Natural killer cell (primary cell): ENCODE measurements at regions not wholly inside any gene's neighbourhood (a gene's known extent, or its start where the extent isn't known, plus 50 kb on each side); places are given as distances from the start of the nearest gene placed in this dataset.

Experiments used
- ATAC-seq, 3 donors: fragments of 150-1000 bp in 2 of 3; fragments of 200-7000 bp in 1 of 3; cut with Tn5 transposase; 1 replicate in 1 of 3; 2 replicates in 2 of 3; pipeline ENCODE4 v1.10.0; 2021; ENCODE audit warnings: mild to moderate bottlenecking in 2 of 3, moderate library complexity in 2 of 3
- DNase-seq, 2 donors: peaks; one replicate each; pipeline versions ENCODE4 v3.0.0 to v3.0.0-alpha.2; 2013 to 2021; ENCODE audit warnings: mixed read lengths in 1 of 2
- H3K27ac ChIP-seq: one replicate; pipeline ENCODE4 v1.5.1; 2013; ENCODE audit warnings: mild to moderate bottlenecking, low read length
- H3K27me3 ChIP-seq: one replicate; pipeline ENCODE4 v1.6.1; 2013; ENCODE audit warnings: low read length; ENCODE audit not compliant: control insufficient read depth, insufficient read depth
- H3K36me3 ChIP-seq: one replicate; pipeline ENCODE4 v1.6.1; 2013; ENCODE audit warnings: low read length; ENCODE audit not compliant: control insufficient read depth, insufficient read depth
- H3K4me1 ChIP-seq: one replicate; pipeline ENCODE4 v1.6.1; 2013; ENCODE audit warnings: low read length; ENCODE audit not compliant: control insufficient read depth, insufficient read depth
- H3K4me3 ChIP-seq: one replicate; pipeline ENCODE4 v1.5.1; 2013; ENCODE audit warnings: low read length
- H3K9me3 ChIP-seq: one replicate; pipeline ENCODE4 v1.6.1; 2013; ENCODE audit warnings: low read length; ENCODE audit not compliant: control insufficient read depth, insufficient read depth
- H3K27ac Mint-ChIP-seq, 2 donors: one replicate each; pipeline ENCODE4 v1.8.0; 2022; ENCODE audit warnings: mild to moderate bottlenecking in 2 of 2, mixed read lengths in 2 of 2, moderate library complexity in 1 of 2
- H3K27me3 Mint-ChIP-seq, 2 donors: one replicate each; pipeline ENCODE4 v1.8.0; 2022; ENCODE audit warnings: low read depth in 2 of 2, mixed read lengths in 2 of 2
- H3K36me3 Mint-ChIP-seq: one replicate; pipeline ENCODE4 v1.8.0; 2022; ENCODE audit warnings: mixed read lengths
- H3K4me1 Mint-ChIP-seq, 2 donors: one replicate each; pipeline ENCODE4 v1.8.0; 2022; ENCODE audit warnings: mixed read lengths in 2 of 2
- H3K4me3 Mint-ChIP-seq: one replicate; pipeline ENCODE4 v1.8.0; 2022; ENCODE audit warnings: mild to moderate bottlenecking, moderate library complexity, mixed read lengths
- H3K9me3 Mint-ChIP-seq, 2 donors: one replicate each; pipeline ENCODE4 v1.8.0; 2022; ENCODE audit warnings: mixed read lengths in 2 of 2
- CTCF ChIP-seq: fragments of 200-600 bp; IDR thresholded peaks from one replicate; pipeline ENCODE4 v1.8.0; 2022; ENCODE audit warnings: antibody characterized with exemption
- WGBS: methylation state at CpG from one replicate; pipeline ENCODE4 v1.1.7; 2013; ENCODE audit warnings: missing lambda C conversion rate; ENCODE audit not compliant: insufficient coverage; 5-methylcytosine and 5-hydroxymethylcytosine counted together
- intact Hi-C: fragments of 100-400 bp; cut with micrococcal nuclease; formaldehyde crosslinking; loops from one replicate; pipeline ENCODE4 v1.14.2; 2022

GRCh38 chr17:68792873-68793272 lies 162.3 kb downstream of the ABCA8 start:
- ATAC-seq (no peak), DNase-seq (no peak)
- TF ChIP-seq CTCF = no peak
- Mint-ChIP-seq H3K4me3 (no peak overlapping the region), H3K4me1 (peaks cover 10 to 11% of the 10 kb centered on the region in 2 donors), H3K9me3 (no peaks in the 10 kb centered on the region), H3K36me3 (no peaks in the 10 kb centered on the region), H3K27me3 (peaks cover 0 to 20% of the 10 kb centered on the region in 2 donors), H3K27ac (no peak overlapping the region)
- Histone ChIP-seq H3K4me3 (no peak overlapping the region), H3K27me3 (no peaks in the 10 kb centered on the region), H3K9me3 (no peaks in the 10 kb centered on the region), H3K4me1 (peaks cover 4% of the 10 kb centered on the region), H3K27ac (no peak overlapping the region), H3K36me3 (no peaks in the 10 kb centered on the region)
- intact Hi-C loops = no loop called here
- 74% methylated on average over 2 of the region's 2 CpGs for WGBS

- no CpG with 5 or more reads among the region's 3 CpGs for WGBS
Measured at GRCh38 chr17:68792042-68792685, 163.0 kb downstream of the ABCA8 start.

DNA sequence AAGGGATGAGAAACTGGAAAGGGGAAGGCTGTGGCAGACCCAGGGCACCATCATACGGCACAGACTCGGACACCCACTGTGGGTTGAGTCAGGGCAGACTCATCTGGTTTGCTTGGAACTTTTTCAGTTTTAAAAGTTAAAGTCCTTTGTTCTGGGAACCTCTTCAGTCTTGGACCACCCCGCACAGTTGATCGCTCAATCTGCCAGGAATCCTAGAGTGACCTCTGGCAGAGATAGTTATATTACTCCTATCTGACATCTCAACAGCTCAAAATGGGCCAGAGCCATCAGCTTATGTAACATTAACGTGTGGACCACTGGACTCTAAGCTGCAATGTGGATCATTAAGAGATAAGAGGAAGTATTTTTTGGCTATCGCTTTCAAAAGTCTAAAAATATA lies 164.3 kb downstream of the ABCA8 start:
- Histone ChIP-seq H3K36me3 (no peaks in the 10 kb centered on the region), H3K9me3 (no peaks in the 10 kb centered on the region), H3K4me3 (no peak overlapping the region), H3K27me3 (no peaks in the 10 kb centered on the region), H3K4me1 (peaks cover 4% of the 10 kb centered on the region), H3K27ac (no peak overlapping the region)
- H3K4me3 Mint-ChIP-seq = no peak overlapping the region
- intact Hi-C loops = no loop called here
- H3K36me3 Mint-ChIP-seq = no peaks in the 10 kb centered on the region
- DNase-seq (no peak), ATAC-seq (no peak)
- peaks cover 8 to 30% of the 10 kb centered on the region in 2 donors for H3K27me3 Mint-ChIP-seq
- no peak for TF ChIP-seq CTCF
- H3K9me3 Mint-ChIP-seq = no peaks in the 10 kb centered on the region
- WGBS = 96% methylated on average over 4 of the region's 6 CpGs
- H3K4me1 Mint-ChIP-seq = peaks cover 10 to 11% of the 10 kb centered on the region in 2 donors
- H3K27ac Mint-ChIP-seq = no peak overlapping the region

More at GRCh38 chr17:68792042-68792685, 163.0 kb downstream of the ABCA8 start:
- ATAC-seq = no peak
- intact Hi-C loops = no loop called here
- Mint-ChIP-seq H3K4me3 (no peak overlapping the region), H3K36me3 (no peaks in the 10 kb centered on the region), H3K27me3 (peaks cover under 1 to 23% of the 10 kb centered on the region in 2 donors), H3K27ac (no peak overlapping the region), H3K9me3 (no peaks in the 10 kb centered on the region), H3K4me1 (peaks cover 10 to 11% of the 10 kb centered on the region in 2 donors)
- no peaks in the 10 kb centered on the region for H3K27me3 ChIP-seq
- H3K4me3 ChIP-seq = no peak overlapping the region
- peaks cover 4% of the 10 kb centered on the region for H3K4me1 ChIP-seq
- no peak for DNase-seq
- no peak for TF ChIP-seq CTCF
- H3K27ac ChIP-seq = no peak overlapping the region
- H3K36me3 ChIP-seq = no peaks in the 10 kb centered on the region
- no peaks in the 10 kb centered on the region for H3K9me3 ChIP-seq

GRCh38 chr17:68790492-68790891 lies 164.7 kb downstream of the ABCA8 start:
- peaks cover 11 to 32% of the 10 kb centered on the region in 2 donors for H3K27me3 Mint-ChIP-seq
- H3K36me3 Mint-ChIP-seq = no peaks in the 10 kb centered on the region
- intact Hi-C loops = no loop called here

More at GRCh38 chr17:68790492-68790891, 164.7 kb downstream of the ABCA8 start:
- H3K4me3 ChIP-seq = no peak overlapping the region
- H3K9me3 Mint-ChIP-seq = no peaks in the 10 kb centered on the region
- no peak for TF ChIP-seq CTCF
- DNase-seq = no peak
- ATAC-seq = no peak
- peaks cover 4% of the 10 kb centered on the region for H3K4me1 ChIP-seq
- no peak overlapping the region for H3K27ac Mint-ChIP-seq
- H3K27ac ChIP-seq = no peak overlapping the region
- 92% methylated on average over 3 of the region's 3 CpGs for WGBS
- H3K4me3 Mint-ChIP-seq = no peak overlapping the region
- H3K27me3 ChIP-seq = peaks cover under 1% of the 10 kb centered on the region
- no peaks in the 10 kb centered on the region for H3K9me3 ChIP-seq
- peaks cover 10% of the 10 kb centered on the region in 2 donors for H3K4me1 Mint-ChIP-seq
- H3K36me3 ChIP-seq = no peaks in the 10 kb centered on the region
